GM10266 (cell line): ENCODE measurements at regions not wholly inside any gene's neighbourhood (a gene's known extent, or its start where the extent isn't known, plus 50 kb on each side); places are given as distances from the start of the nearest gene placed in this dataset.

Source experiments
- DNase-seq: peaks from one replicate; pipeline ENCODE4 v3.0.0; 2012; ENCODE audit errors: extremely low spot score
- CTCF ChIP-seq: IDR thresholded peaks from 2 replicates; pipeline ENCODE4 v1.5.1; 2012; ENCODE audit warnings: mild to moderate bottlenecking, low read depth; ENCODE audit not compliant: control insufficient read depth, insufficient read depth; ENCODE audit errors: missing control alignments

DNA sequence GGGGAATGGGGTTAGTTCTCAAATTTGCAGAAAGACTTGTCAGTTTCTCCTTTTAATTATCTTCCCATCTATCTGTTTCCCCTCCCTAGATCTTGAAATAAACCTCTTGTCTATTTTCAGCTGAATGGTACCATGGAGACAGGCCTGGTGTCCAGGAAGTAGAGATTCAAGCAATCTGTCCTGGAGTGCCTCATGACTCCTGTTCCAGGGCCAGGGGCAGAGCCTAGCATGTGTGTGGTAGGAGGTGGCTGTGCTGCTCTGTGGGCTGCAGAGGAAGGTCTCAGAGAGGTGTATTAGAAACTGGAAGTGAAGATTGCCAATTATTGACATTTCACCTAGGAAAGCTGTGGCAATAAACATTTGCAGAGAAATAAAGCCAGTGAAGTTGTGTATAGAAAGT, 175.8 kb upstream of the ATP10B start:
- no peak for DNase-seq
- no peak for TF ChIP-seq CTCF

DNA sequence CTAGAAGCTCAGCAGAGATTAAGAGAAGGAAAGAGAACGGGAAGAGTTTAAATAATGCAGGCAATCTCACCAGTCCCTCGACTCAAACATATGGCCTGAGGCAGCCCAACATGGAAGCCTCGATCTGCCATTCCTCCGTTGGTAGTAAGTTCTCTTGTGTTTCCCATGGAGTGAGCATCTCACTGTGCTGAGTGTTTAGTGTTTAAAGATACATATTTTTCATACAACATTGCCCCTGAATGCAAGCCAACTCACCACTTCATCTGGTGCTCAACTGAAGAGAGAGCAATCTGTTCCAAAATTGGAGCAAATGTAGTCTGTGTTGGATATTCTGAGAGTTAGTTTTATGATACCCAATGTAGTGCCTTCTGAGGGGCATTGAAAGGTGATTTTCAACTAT, 171.5 kb upstream of the ATP10B start:
- TF ChIP-seq CTCF, result no peak
- DNase-seq, result no peak

DNA sequence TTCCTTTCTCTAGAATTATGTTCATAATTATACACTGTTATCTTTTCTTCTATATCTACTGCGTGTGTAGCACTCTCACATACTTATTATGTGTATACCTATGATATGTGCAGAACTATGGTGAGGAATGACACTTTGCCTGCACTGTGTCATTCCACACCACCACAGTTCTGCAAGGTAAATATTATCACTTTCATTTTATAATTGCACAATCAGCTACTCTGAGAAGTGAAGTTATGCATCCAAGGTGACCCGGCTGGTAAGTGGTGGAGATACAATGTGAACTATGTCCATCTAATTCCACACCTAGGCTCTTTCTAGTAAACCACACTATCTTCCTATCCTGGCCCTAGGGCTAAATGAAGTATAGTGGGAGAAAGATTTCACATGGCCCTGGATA, 170.1 kb upstream of the ATP10B start:
- DNase-seq, result no peak
- TF ChIP-seq CTCF, result no peak

GRCh38 chr5:161009817-161010216, 157.8 kb upstream of the ATP10B start:
- no peak for TF ChIP-seq CTCF
- DNase-seq, result no peak

DNA sequence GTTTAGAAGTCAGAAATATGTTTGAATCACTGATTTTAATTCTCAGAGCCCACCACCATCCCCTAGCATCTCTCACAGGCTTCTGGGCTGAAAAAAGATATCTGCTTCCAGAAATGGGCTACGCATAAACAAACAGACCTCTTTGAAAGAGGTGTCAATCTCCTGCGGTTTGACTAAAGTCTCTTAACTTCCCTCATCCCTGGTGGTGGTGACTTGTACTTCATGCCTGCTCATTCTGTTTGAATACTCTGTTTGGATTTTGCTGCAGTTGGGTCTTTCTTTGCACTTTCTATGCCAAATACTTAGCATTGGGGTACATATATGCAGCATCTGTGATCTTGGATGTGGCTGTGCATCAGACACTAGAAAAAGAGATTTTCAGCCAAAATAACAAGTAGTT, 157.2 kb upstream of the ATP10B start:
- DNase-seq, result no peak
- TF ChIP-seq CTCF, result no peak

- no peak for DNase-seq
- no peak for TF ChIP-seq CTCF
Measured at GRCh38 chr5:161007879-161008278, 155.9 kb upstream of the ATP10B start.

DNA sequence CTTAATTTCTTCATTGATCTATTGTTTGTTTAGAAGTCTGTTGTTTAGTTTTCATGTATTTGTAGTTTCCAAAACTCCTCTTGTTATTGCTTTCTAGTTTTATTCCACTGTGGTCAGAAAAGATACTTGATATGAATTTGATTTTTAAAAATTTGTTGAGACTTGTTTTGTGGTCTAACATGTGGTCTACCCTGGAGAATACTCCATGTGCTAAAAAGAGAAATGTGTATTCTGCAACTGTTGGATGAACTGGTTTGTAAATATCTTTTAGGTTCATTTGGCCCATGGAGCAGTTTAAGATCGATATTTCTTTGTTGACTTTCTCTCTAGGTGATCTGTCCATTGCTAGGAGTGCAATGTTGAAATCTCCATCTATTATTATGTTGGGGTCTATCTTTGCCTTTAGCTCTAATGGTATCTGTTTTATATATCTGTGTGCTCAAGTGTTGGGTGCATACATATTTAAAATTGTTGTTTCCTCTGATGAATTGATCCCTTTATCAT, 150.6 kb upstream of the ATP10B start:
- TF ChIP-seq CTCF, result no peak
- no peak for DNase-seq
